ENCODE measurements at regions not wholly inside any gene's neighbourhood (a gene's known extent, or its start where the extent isn't known, plus 50 kb on each side); places are given as distances from the start of the nearest gene placed in this dataset.

DNA sequence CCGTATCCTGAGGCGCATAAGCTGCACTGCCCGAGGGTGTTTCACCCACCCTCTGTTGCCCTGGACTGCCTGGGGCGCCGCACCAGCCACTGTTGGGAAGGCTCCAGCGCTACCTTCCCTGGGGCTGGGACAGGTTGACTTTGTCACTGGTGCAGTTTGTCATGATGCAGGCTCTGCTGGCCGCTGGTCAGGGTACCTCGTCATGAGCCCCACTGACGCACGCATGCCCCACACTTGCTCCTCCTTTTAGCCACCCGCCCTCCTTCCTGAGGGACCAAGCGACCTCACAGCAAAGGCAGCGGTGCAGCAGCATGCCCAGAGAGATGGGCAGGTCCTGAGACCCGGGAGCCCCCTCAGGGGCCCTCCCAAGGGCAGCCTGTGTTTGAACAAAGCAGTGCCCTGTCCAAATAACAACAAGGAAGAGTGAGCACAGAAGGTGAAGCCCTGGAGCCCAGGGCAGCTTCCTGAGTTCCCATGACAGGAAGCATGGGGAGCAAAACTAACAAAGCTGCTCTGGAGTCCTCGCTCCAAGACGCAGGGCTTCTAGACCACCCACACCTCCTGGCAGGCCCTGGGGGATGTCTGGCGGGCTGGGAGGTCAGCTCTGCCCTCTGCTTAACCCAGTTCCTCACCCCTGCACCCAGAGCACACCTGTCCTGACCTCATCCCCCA lies 50.1 kb upstream of the SMOC2 start:
- H3K4me1 Mint-ChIP-seq = no peaks in the 10 kb centered on the region
- H3K27ac Mint-ChIP-seq = no peak overlapping the region
- H3K27me3 Mint-ChIP-seq = peaks cover 2% of the 10 kb centered on the region
- H3K4me3 Mint-ChIP-seq = no peak overlapping the region
- peaks cover 0 to 5% (median 0%) of the 10 kb centered on the region in 3 donors for H3K9me3 Mint-ChIP-seq
- no peaks in the 10 kb centered on the region for H3K36me3 Mint-ChIP-seq
